H1 (cell line): ENCODE measurements at regions not wholly inside any gene's neighbourhood (a gene's known extent, or its start where the extent isn't known, plus 50 kb on each side); places are given as distances from the start of the nearest gene placed in this dataset.

Experiments used
- RFX5 ChIP-seq: IDR thresholded peaks from 2 replicates; pipeline ENCODE4 v1.6.1; 2011; ENCODE audit warnings: low read depth, low read length, improper control_type of control experiment, borderline replicate concordance
- ZNF274 ChIP-seq: IDR thresholded peaks from 2 replicates; pipeline ENCODE4 v1.7.0; 2012; ENCODE audit warnings: low read length, borderline replicate concordance; ENCODE audit errors: extremely low read depth
- TF ChIP-seq, protein P1 (sequence below): fragments of 300-600 bp; sonication (generic); IDR thresholded peaks from 2 replicates; pipeline ENCODE4 v1.7.1; 2012; ENCODE audit warnings: low read length, moderate library complexity, mild to moderate bottlenecking, inconsistent platforms; ENCODE audit not compliant: insufficient replicate concordance

DNA sequence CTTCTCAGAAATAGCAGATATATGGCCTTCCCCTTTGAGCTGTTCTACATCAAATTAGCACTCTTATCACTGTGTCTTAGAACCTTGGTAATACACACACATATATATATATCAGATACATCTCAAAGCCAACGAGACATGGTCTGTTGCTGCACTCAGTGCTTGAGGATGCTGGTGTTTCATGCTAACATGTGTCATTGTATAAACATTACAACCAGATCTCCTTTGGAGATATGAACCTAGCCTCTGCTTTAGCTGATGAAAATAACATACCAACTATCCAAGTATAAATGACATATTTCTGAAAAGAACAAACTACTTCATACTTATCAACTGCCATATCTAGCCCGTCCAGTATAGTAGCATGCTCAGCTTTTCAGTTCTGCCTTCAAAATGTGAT is 226.7 kb upstream of the HNRNPA3 start (continued):
- TF ChIP-seq, protein P1, sequence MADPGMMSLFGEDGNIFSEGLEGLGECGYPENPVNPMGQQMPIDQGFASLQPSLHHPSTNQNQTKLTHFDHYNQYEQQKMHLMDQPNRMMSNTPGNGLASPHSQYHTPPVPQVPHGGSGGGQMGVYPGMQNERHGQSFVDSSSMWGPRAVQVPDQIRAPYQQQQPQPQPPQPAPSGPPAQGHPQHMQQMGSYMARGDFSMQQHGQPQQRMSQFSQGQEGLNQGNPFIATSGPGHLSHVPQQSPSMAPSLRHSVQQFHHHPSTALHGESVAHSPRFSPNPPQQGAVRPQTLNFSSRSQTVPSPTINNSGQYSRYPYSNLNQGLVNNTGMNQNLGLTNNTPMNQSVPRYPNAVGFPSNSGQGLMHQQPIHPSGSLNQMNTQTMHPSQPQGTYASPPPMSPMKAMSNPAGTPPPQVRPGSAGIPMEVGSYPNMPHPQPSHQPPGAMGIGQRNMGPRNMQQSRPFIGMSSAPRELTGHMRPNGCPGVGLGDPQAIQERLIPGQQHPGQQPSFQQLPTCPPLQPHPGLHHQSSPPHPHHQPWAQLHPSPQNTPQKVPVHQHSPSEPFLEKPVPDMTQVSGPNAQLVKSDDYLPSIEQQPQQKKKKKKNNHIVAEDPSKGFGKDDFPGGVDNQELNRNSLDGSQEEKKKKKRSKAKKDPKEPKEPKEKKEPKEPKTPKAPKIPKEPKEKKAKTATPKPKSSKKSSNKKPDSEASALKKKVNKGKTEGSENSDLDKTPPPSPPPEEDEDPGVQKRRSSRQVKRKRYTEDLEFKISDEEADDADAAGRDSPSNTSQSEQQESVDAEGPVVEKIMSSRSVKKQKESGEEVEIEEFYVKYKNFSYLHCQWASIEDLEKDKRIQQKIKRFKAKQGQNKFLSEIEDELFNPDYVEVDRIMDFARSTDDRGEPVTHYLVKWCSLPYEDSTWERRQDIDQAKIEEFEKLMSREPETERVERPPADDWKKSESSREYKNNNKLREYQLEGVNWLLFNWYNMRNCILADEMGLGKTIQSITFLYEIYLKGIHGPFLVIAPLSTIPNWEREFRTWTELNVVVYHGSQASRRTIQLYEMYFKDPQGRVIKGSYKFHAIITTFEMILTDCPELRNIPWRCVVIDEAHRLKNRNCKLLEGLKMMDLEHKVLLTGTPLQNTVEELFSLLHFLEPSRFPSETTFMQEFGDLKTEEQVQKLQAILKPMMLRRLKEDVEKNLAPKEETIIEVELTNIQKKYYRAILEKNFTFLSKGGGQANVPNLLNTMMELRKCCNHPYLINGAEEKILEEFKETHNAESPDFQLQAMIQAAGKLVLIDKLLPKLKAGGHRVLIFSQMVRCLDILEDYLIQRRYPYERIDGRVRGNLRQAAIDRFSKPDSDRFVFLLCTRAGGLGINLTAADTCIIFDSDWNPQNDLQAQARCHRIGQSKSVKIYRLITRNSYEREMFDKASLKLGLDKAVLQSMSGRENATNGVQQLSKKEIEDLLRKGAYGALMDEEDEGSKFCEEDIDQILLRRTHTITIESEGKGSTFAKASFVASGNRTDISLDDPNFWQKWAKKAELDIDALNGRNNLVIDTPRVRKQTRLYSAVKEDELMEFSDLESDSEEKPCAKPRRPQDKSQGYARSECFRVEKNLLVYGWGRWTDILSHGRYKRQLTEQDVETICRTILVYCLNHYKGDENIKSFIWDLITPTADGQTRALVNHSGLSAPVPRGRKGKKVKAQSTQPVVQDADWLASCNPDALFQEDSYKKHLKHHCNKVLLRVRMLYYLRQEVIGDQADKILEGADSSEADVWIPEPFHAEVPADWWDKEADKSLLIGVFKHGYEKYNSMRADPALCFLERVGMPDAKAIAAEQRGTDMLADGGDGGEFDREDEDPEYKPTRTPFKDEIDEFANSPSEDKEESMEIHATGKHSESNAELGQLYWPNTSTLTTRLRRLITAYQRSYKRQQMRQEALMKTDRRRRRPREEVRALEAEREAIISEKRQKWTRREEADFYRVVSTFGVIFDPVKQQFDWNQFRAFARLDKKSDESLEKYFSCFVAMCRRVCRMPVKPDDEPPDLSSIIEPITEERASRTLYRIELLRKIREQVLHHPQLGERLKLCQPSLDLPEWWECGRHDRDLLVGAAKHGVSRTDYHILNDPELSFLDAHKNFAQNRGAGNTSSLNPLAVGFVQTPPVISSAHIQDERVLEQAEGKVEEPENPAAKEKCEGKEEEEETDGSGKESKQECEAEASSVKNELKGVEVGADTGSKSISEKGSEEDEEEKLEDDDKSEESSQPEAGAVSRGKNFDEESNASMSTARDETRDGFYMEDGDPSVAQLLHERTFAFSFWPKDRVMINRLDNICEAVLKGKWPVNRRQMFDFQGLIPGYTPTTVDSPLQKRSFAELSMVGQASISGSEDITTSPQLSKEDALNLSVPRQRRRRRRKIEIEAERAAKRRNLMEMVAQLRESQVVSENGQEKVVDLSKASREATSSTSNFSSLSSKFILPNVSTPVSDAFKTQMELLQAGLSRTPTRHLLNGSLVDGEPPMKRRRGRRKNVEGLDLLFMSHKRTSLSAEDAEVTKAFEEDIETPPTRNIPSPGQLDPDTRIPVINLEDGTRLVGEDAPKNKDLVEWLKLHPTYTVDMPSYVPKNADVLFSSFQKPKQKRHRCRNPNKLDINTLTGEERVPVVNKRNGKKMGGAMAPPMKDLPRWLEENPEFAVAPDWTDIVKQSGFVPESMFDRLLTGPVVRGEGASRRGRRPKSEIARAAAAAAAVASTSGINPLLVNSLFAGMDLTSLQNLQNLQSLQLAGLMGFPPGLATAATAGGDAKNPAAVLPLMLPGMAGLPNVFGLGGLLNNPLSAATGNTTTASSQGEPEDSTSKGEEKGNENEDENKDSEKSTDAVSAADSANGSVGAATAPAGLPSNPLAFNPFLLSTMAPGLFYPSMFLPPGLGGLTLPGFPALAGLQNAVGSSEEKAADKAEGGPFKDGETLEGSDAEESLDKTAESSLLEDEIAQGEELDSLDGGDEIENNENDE = no peak
- TF ChIP-seq RFX5 (no peak), ZNF274 (no peak)
